K562 (cell line): ENCODE measurements at regions not wholly inside any gene's neighbourhood (a gene's known extent, or its start where the extent isn't known, plus 50 kb on each side); places are given as distances from the start of the nearest gene placed in this dataset.

Experiments
- ATAC-seq: fragments of 200-7000 bp; cut with Tn5 transposase; 3 replicates; pipeline ENCODE4 v1.9.1; 2020; ENCODE audit warnings: moderate library complexity
- BruUV-seq: library from RNA; stranded (reverse); fragments of 400-500 nt; replicated peaks from 2 replicates; lab custom pipeline; 2021; lab: Mats Ljungman, UMichigan
- CTCF ChIA-PET: fragments of 300-600 bp; formaldehyde crosslinking; extraction: SDS; loops from one replicate; lab custom pipeline; 2021; ENCODE audit warnings: low intra/inter-chr PET ratio; lab: Yijun Ruan, JAX
- POLR2A ChIA-PET: fragments of 300-600, 350-650 bp; sonication (Branson Sonifier 250); formaldehyde crosslinking; extraction: SDS; loops from one replicate; lab custom pipeline; 2021; ENCODE audit warnings: antibody characterized with exemption, inconsistent platforms; lab: Yijun Ruan, JAX
- DNase-seq, 4 experiments: peaks; one replicate each; pipeline versions ENCODE4 v3.0.0 to v3.0.0-alpha.2; 2011 to 2018; ENCODE audit warnings: low spot score in 3 of 4, mixed read lengths in 3 of 4; ENCODE audit errors: extremely low read depth in 1 of 4
- FAIRE-seq: peaks from 2 replicates; lab custom pipeline; 2011; peaks lifted over from hg19 to GRCh38; lab: Jason Lieb, UNC
- H2AFZ ChIP-seq: 2 replicates; pipeline ENCODE4 v1.6.0; 2011; ENCODE audit warnings: low read depth, low read length, control low read depth, inconsistent platforms
- H3K27ac ChIP-seq: fragments of 200-600 bp; 3 replicates; pipeline ENCODE4 v1.8.0; 2011; ENCODE audit warnings: low read depth, mild to moderate bottlenecking, control low read depth, inconsistent platforms, low read length, moderate library complexity, mixed read lengths; ENCODE audit errors: extremely low read depth
- H3K27me3 ChIP-seq, 2 experiments: fragments of 300-600 bp in 1 of 2; 2 replicates in 1 of 2; 3 replicates in 1 of 2; pipeline versions ENCODE4 v1.6.0 to v1.8.0; 2011; ENCODE audit warnings: inconsistent platforms in 2 of 2, low read length in 2 of 2, mild to moderate bottlenecking in 1 of 2, mixed read lengths in 1 of 2, moderate library complexity in 1 of 2; ENCODE audit not compliant: control insufficient read depth in 2 of 2, insufficient read depth in 2 of 2
- H3K36me3 ChIP-seq: fragments of 300-600 bp; 3 replicates; pipeline ENCODE4 v1.8.0; 2011; ENCODE audit warnings: mild to moderate bottlenecking, low read length, inconsistent platforms; ENCODE audit not compliant: control insufficient read depth, insufficient read depth
- H3K4me1 ChIP-seq, 2 experiments: fragments of 200-600 bp in 1 of 2; replicated peaks in 1 of 2; 2 replicates in 1 of 2; 3 replicates in 1 of 2; pipeline versions ENCODE4 v1.5.1 to v1.8.0; 2011; ENCODE audit warnings: inconsistent platforms in 2 of 2, low read length in 2 of 2, mild to moderate bottlenecking in 1 of 2, mixed read lengths in 1 of 2, moderate library complexity in 1 of 2; ENCODE audit not compliant: control insufficient read depth in 2 of 2, insufficient read depth in 2 of 2
- H3K4me2 ChIP-seq: 2 replicates; pipeline ENCODE4 v1.6.1; 2011; ENCODE audit warnings: low read length, control low read depth, inconsistent platforms, mixed read lengths; ENCODE audit not compliant: insufficient read depth
- H3K4me3 ChIP-seq: fragments of 200-600 bp; sonication (generic), shearing (Covaris generic); 2 replicates; pipeline ENCODE4 v1.5.1; 2016; ENCODE audit warnings: control low read depth, inconsistent platforms
- H3K79me2 ChIP-seq: fragments of 200-600 bp; 3 replicates; pipeline ENCODE4 v1.8.0; 2011; ENCODE audit warnings: low read length, inconsistent platforms; ENCODE audit not compliant: control insufficient read depth, insufficient read depth
- H3K9ac ChIP-seq, 2 experiments: 2 replicates each; pipeline versions ENCODE4 v1.6.0 to v1.6.1; 2011; ENCODE audit warnings: low read depth in 2 of 2, low read length in 2 of 2, control low read depth in 1 of 2, inconsistent platforms in 1 of 2, mild to moderate bottlenecking in 1 of 2, mixed read lengths in 1 of 2; ENCODE audit not compliant: insufficient read depth in 1 of 2
- H3K9me1 ChIP-seq: one replicate; pipeline ENCODE4 v1.6.0; 2011; ENCODE audit warnings: inconsistent platforms, mild to moderate bottlenecking, low read length, moderate library complexity; ENCODE audit not compliant: control insufficient read depth, insufficient read depth
- H3K9me3 ChIP-seq: replicated peaks from 2 replicates; pipeline ENCODE4 v1.5.1; 2011; ENCODE audit warnings: low read depth, low read length, inconsistent platforms; ENCODE audit not compliant: control insufficient read depth, insufficient read depth
- H4K20me1 ChIP-seq: replicated peaks from 2 replicates; pipeline ENCODE4 v1.6.1; 2011; ENCODE audit warnings: low read length, inconsistent platforms, mixed read lengths; ENCODE audit not compliant: control insufficient read depth, insufficient read depth
- ARNT ChIP-seq, 2 experiments: fragments of 450-650 bp; IDR thresholded peaks; 2 replicates each; pipeline ENCODE4 v1.6.1; 2016; ENCODE audit warnings: mild to moderate bottlenecking in 1 of 2
- CCNT2 ChIP-seq: IDR thresholded peaks from 2 replicates; pipeline ENCODE4 v1.6.1; 2011; ENCODE audit warnings: borderline replicate concordance, low read depth, mild to moderate bottlenecking, moderate library complexity, mixed read lengths, low read length; ENCODE audit not compliant: insufficient read length; ENCODE audit errors: extremely low read depth
- CEBPG ChIP-seq, 3 experiments: fragments of 200-800 bp in 1 of 3; sonication (Bioruptor generic) in 1 of 3; sonication (generic) in 1 of 3; formaldehyde crosslinking in 1 of 3; IDR thresholded peaks in 2 of 3; conservative IDR thresholded peaks in 1 of 3; 2 replicates each; pipeline versions ENCODE4 v1.6.1 to v1.8.0; 2016 to 2022; ENCODE audit warnings: missing compliant biosample characterization in 2 of 3, missing genetic modification characterization in 2 of 3, mild to moderate bottlenecking in 1 of 3, missing genetic modification reagents in 1 of 3
- CHD1 ChIP-seq: fragments of 200-600 bp; sonication (generic); IDR thresholded peaks from one replicate; pipeline ENCODE4 v1.6.1; 2012; ENCODE audit warnings: mild to moderate bottlenecking, moderate library complexity, low read length, inconsistent platforms
- HNRNPH1 ChIP-seq: fragments of 200-400 bp; formaldehyde crosslinking; optimal IDR thresholded peaks from 2 replicates; pipeline ENCODE3; 2017; ENCODE audit warnings: low read depth, mild to moderate bottlenecking, low read length, moderate library complexity
- JUN ChIP-seq, 2 experiments: sonication (generic) in 1 of 2; formaldehyde crosslinking in 1 of 2; IDR thresholded peaks; 2 replicates each; pipeline versions ENCODE4 v1.6.1 to v1.8.0; 2012 to 2022; ENCODE audit warnings: borderline replicate concordance in 2 of 2, mild to moderate bottlenecking in 2 of 2, improper control_type of control experiment in 1 of 2, low read depth in 1 of 2, low read length in 1 of 2, missing genetic modification reagents in 1 of 2
- PKNOX1 ChIP-seq: fragments of 450-650 bp; IDR thresholded peaks from 2 replicates; pipeline ENCODE4 v1.6.1; 2016
- POLR2B ChIP-seq: fragments of 450-650 bp; IDR thresholded peaks from 2 replicates; pipeline ENCODE4 v1.6.1; 2018; ENCODE audit warnings: low read depth; ENCODE audit not compliant: partially characterized antibody
- RHOXF2B ChIP-seq: fragments of 250-450 bp; sonication (Bioruptor Pico); conservative IDR thresholded peaks from 2 replicates; pipeline ENCODE4 v1.5.1; 2021
- RUNX1 ChIP-seq: sonication (generic); IDR thresholded peaks from 2 replicates; pipeline ENCODE4 v1.6.1; 2016; ENCODE audit warnings: antibody characterized with exemption, low read depth
- YY1 ChIP-seq, 3 experiments: IDR thresholded peaks; 2 replicates each; pipeline ENCODE4 v1.6.1; 2011; ENCODE audit warnings: low read length in 2 of 3, mild to moderate bottlenecking in 2 of 3, moderate library complexity in 2 of 3, borderline replicate concordance in 1 of 3, control low read depth in 1 of 3, low read depth in 1 of 3; ENCODE audit not compliant: insufficient read depth in 3 of 3, insufficient replicate concordance in 2 of 3, control insufficient read depth in 1 of 3, insufficient read length in 1 of 3; ENCODE audit errors: extremely low read depth in 1 of 3
- WGBS: fragments of 100-300 bp; shearing (Covaris generic); methylation state at CpG from one replicate; pipeline ENCODE4 v1.1.6; 2016; ENCODE audit warnings: low coverage, mixed read lengths; ENCODE audit not compliant: insufficient coverage; ENCODE audit errors: missing lambda C conversion rate; 5-methylcytosine and 5-hydroxymethylcytosine counted together
- in situ Hi-C: fragments of 300-500 bp; cut with MboI; formaldehyde crosslinking; loops from 4 replicates; pipeline ENCODE4 v1.15.0; 2018; ENCODE audit warnings: inconsistent platforms, mixed read lengths
- intact Hi-C: fragments of 100-400 bp; cut with micrococcal nuclease; formaldehyde crosslinking; loops from 2 replicates; pipeline ENCODE4 v1.14.2; 2022
- TF ChIP-seq, protein P1 (sequence below), 2 experiments: fragments of 450-650 bp in 1 of 2; IDR thresholded peaks; 2 replicates each; pipeline ENCODE4 v1.6.1; 2011 to 2017; ENCODE audit warnings: low read depth in 2 of 2, antibody characterized with exemption in 1 of 2, borderline replicate concordance in 1 of 2, low read length in 1 of 2, mild to moderate bottlenecking in 1 of 2, mixed read lengths in 1 of 2; ENCODE audit not compliant: control insufficient read depth in 1 of 2

- intact Hi-C loops (no loop called here), in situ Hi-C loops (no loop called here)
- POLR2A ChIA-PET: no interaction called here
- H3K9me1 ChIP-seq: no peaks in the 10 kb centered on the region
- H3K36me3 ChIP-seq: no peaks in the 10 kb centered on the region
- no peaks in the 10 kb centered on the region for H3K27me3 ChIP-seq
- no peak overlapping the region for H3K4me3 ChIP-seq
- CTCF ChIA-PET: no interaction called here
- H3K9ac ChIP-seq: no peak overlapping the region
- WGBS: 0% methylated on average over 3 of the region's 3 CpGs
- H3K4me1 ChIP-seq: no peaks in the 10 kb centered on the region
- H3K4me2 ChIP-seq: no peak overlapping the region
- no peak for DNase-seq
- BruUV-seq: no TSS peak
- H4K20me1 ChIP-seq: no peaks in the 10 kb centered on the region
- H3K9me3 ChIP-seq: no peaks in the 10 kb centered on the region
- no peak overlapping the region for H2AFZ ChIP-seq
- TF ChIP-seq RHOXF2B (CRISPR knock-in tag) (no peak), JUN (IDR thresholded peaks at IDR 0.05; ENCODE audit: borderline replicate concordance, low read depth, low read length) (no peak), JUN (CRISPR knock-in tag; IDR thresholded peaks at IDR 0.05; ENCODE audit: borderline replicate concordance) (no peak), CCNT2 (no peak), YY1 (IDR thresholded peaks at IDR 0.05; ENCODE audit: borderline replicate concordance in 1 of 3, control insufficient read depth in 1 of 3, extremely low read depth in 1 of 3, insufficient read depth in 3 of 3, insufficient read length in 1 of 3, insufficient replicate concordance in 2 of 3, low read depth in 1 of 3, low read length in 2 of 3) (no peak), RUNX1 (no peak), CEBPG (CRISPR knock-in tag; IDR thresholded peaks at IDR 0.05) (no peak), CEBPG (tag; conservative IDR thresholded peaks at IDR 0.05 in 1 of 2, IDR thresholded peaks at IDR 0.05 in 1 of 2) (no peak), CHD1 (no peak), ARNT (IDR thresholded peaks at IDR 0.05) (no peak), PKNOX1 (no peak), HNRNPH1 (no peak), POLR2B (no peak)
- TF ChIP-seq, protein P1, sequence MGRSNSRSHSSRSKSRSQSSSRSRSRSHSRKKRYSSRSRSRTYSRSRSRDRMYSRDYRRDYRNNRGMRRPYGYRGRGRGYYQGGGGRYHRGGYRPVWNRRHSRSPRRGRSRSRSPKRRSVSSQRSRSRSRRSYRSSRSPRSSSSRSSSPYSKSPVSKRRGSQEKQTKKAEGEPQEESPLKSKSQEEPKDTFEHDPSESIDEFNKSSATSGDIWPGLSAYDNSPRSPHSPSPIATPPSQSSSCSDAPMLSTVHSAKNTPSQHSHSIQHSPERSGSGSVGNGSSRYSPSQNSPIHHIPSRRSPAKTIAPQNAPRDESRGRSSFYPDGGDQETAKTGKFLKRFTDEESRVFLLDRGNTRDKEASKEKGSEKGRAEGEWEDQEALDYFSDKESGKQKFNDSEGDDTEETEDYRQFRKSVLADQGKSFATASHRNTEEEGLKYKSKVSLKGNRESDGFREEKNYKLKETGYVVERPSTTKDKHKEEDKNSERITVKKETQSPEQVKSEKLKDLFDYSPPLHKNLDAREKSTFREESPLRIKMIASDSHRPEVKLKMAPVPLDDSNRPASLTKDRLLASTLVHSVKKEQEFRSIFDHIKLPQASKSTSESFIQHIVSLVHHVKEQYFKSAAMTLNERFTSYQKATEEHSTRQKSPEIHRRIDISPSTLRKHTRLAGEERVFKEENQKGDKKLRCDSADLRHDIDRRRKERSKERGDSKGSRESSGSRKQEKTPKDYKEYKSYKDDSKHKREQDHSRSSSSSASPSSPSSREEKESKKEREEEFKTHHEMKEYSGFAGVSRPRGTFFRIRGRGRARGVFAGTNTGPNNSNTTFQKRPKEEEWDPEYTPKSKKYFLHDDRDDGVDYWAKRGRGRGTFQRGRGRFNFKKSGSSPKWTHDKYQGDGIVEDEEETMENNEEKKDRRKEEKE (IDR thresholded peaks at IDR 0.05; ENCODE audit: borderline replicate concordance in 1 of 2, control insufficient read depth in 1 of 2, low read depth in 2 of 2, low read length in 1 of 2): no peak
- TF ChIP-seq, all 486 proteins: peak for 0
- no peak for FAIRE-seq
- no peaks in the 10 kb centered on the region for H3K79me2 ChIP-seq
- ATAC-seq: no peak
- H3K27ac ChIP-seq: no peak overlapping the region
Observed at GRCh38 chr13:104289400-104289799, 1223.2 kb upstream of the SLC10A2 start.
